ENCODE measurements at regions not wholly inside any gene's neighbourhood (a gene's known extent, or its start where the extent isn't known, plus 50 kb on each side); places are given as distances from the start of the nearest gene placed in this dataset.
"Not testable (repeated sequence)": the region's sequence is repeated elsewhere in the genome, so short reads cannot be mapped to it uniquely, and the experiment has no call there.

DNA sequence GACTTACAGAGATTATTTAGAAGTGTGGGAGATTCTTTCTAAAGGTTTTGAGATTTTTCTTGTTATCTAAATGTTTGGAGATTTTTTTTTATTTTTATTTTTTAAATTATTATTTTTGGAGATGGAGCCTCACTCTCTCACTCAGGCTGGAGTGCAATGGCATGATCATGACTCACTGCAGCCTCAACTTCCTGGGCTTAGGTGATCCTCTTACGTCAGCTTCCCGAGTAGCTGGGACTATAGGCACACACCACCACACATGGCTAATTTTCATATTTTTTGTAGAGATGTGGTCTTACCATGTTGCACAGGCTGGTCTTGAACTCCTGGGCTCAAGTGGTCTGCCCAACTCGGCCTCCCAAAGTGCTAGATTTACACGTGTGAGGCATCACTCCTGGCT is 694.5 kb downstream of the TLE1 start:
- Histone ChIP-seq H2AFZ (ENCODE audit: low read length) (no peak overlapping the region), H3K9me2 (replicated peaks; ENCODE audit: low read depth, low read length) (no peaks in the 10 kb centered on the region), H3K36me3 (ENCODE audit: insufficient read depth, low read length) (no peaks in the 10 kb centered on the region), H3K79me2 (ENCODE audit: insufficient read depth, low read length) (no peaks in the 10 kb centered on the region), H3K4me1 (ENCODE audit: insufficient read depth, low read length, poor library complexity, severe bottlenecking) (no peaks in the 10 kb centered on the region), H3K4me2 (ENCODE audit: low read depth, low read length, poor library complexity, severe bottlenecking) (no peak overlapping the region), H4K20me1 (ENCODE audit: insufficient read depth, low read length, poor library complexity, severe bottlenecking) (no peaks in the 10 kb centered on the region), H3K9ac (ENCODE audit: low read depth, low read length, poor library complexity, severe bottlenecking) (no peak overlapping the region), H3K9me3 (ENCODE audit: insufficient read depth, low read depth, low read length) (no peaks in the 10 kb centered on the region), H3K4me3 (ENCODE audit: low read length, poor library complexity, severe bottlenecking) (no peak overlapping the region), H3F3A (ENCODE audit: low read depth) (no peaks in the 10 kb centered on the region), H3K27me3 (ENCODE audit: insufficient read depth, low read length, poor library complexity, severe bottlenecking) (no peaks in the 10 kb centered on the region)
- TF ChIP-seq EZH2phosphoT487 (IDR thresholded peaks at IDR 0.05; ENCODE audit: borderline replicate concordance) (no peak), CTCF (conservative IDR thresholded peaks at IDR 0.05; ENCODE audit: low read length) (no peak)

DNA sequence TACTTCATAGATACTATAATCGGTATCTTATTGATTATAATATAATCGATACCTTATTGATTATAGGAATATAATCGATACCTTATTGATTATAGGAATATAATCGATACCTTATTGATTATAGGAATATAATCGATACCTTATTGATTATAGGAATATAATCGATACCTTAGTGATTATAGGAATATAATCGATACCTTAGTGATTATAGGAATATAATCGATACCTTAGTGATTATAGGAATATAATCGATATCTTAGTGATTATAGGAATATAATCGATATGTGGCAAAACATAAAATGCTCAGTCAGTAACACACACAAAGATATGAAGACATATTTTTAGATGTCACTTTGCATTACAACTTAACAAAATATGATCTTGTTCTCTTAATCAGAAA is 703.8 kb downstream of the TLE1 start:
- H3K27me3 ChIP-seq (ENCODE audit: insufficient read depth, low read length, poor library complexity, severe bottlenecking); H3K4me2 ChIP-seq (ENCODE audit: low read depth, low read length, poor library complexity, severe bottlenecking); H3K4me3 ChIP-seq (ENCODE audit: low read length, poor library complexity, severe bottlenecking); H3K4me1 ChIP-seq (ENCODE audit: insufficient read depth, low read length, poor library complexity, severe bottlenecking); H3K36me3 ChIP-seq (ENCODE audit: insufficient read depth, low read length); H4K20me1 ChIP-seq (ENCODE audit: insufficient read depth, low read length, poor library complexity, severe bottlenecking); H3F3A ChIP-seq (ENCODE audit: low read depth); H3K9ac ChIP-seq (ENCODE audit: low read depth, low read length, poor library complexity, severe bottlenecking); H2AFZ ChIP-seq (ENCODE audit: low read length); H3K79me2 ChIP-seq (ENCODE audit: insufficient read depth, low read length); H3K9me2 ChIP-seq (replicated peaks; ENCODE audit: low read depth, low read length); H3K9me3 ChIP-seq (ENCODE audit: insufficient read depth, low read depth, low read length): not testable (repeated sequence)

DNA sequence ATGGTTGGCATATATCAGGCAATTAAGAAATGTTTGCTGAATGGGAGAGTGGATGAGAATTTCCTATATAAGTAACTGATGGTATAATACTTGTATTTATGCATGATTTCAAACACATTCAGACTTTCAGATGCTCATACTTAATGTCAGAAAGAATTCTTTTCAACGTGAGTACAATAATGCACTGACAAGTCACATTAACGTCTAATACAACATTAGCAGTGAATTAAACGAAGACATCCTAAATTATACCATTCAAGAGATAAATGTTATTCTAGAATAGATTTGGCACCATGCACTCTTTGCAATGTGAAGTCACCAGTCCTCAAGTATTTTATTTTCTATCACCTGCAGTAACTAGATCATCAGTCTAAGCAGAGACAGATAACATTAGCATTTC is 712.9 kb downstream of the TLE1 start:
- no peaks in the 10 kb centered on the region for H3K36me3 ChIP-seq (ENCODE audit: insufficient read depth, low read length)
- no peak overlapping the region for H3K9ac ChIP-seq (ENCODE audit: low read depth, low read length, poor library complexity, severe bottlenecking)
- H2AFZ ChIP-seq (ENCODE audit: low read length): no peak overlapping the region
- H3K9me2 ChIP-seq (replicated peaks; ENCODE audit: low read depth, low read length): no peaks in the 10 kb centered on the region
- H3K27me3 ChIP-seq (ENCODE audit: insufficient read depth, low read length, poor library complexity, severe bottlenecking): no peaks in the 10 kb centered on the region
- H4K20me1 ChIP-seq (ENCODE audit: insufficient read depth, low read length, poor library complexity, severe bottlenecking): no peaks in the 10 kb centered on the region
- H3K79me2 ChIP-seq (ENCODE audit: insufficient read depth, low read length): no peaks in the 10 kb centered on the region
- TF ChIP-seq EZH2phosphoT487 (IDR thresholded peaks at IDR 0.05; ENCODE audit: borderline replicate concordance): no peak
- TF ChIP-seq CTCF (conservative IDR thresholded peaks at IDR 0.05; ENCODE audit: low read length): no peak
- H3K4me1 ChIP-seq (ENCODE audit: insufficient read depth, low read length, poor library complexity, severe bottlenecking): no peaks in the 10 kb centered on the region
- H3K4me2 ChIP-seq (ENCODE audit: low read depth, low read length, poor library complexity, severe bottlenecking): no peak overlapping the region
- no peaks in the 10 kb centered on the region for H3K9me3 ChIP-seq (ENCODE audit: insufficient read depth, low read depth, low read length)
- no peak overlapping the region for H3K4me3 ChIP-seq (ENCODE audit: low read length, poor library complexity, severe bottlenecking)
- H3F3A ChIP-seq (ENCODE audit: low read depth): no peaks in the 10 kb centered on the region

- not testable (repeated sequence) for H3K4me3 ChIP-seq (ENCODE audit: low read length, poor library complexity, severe bottlenecking); H3K27me3 ChIP-seq (ENCODE audit: insufficient read depth, low read length, poor library complexity, severe bottlenecking); H2AFZ ChIP-seq (ENCODE audit: low read length); H3F3A ChIP-seq (ENCODE audit: low read depth); H3K36me3 ChIP-seq (ENCODE audit: insufficient read depth, low read length); H3K4me1 ChIP-seq (ENCODE audit: insufficient read depth, low read length, poor library complexity, severe bottlenecking); H3K9me3 ChIP-seq (ENCODE audit: insufficient read depth, low read depth, low read length); H4K20me1 ChIP-seq (ENCODE audit: insufficient read depth, low read length, poor library complexity, severe bottlenecking); H3K79me2 ChIP-seq (ENCODE audit: insufficient read depth, low read length); H3K4me2 ChIP-seq (ENCODE audit: low read depth, low read length, poor library complexity, severe bottlenecking); H3K9ac ChIP-seq (ENCODE audit: low read depth, low read length, poor library complexity, severe bottlenecking); H3K9me2 ChIP-seq (replicated peaks; ENCODE audit: low read depth, low read length)
These were observed 719.0 kb downstream of the TLE1 start for GRCh38 chr9:80970377-80970776.

Data from Loucy (cell line).